ENCODE measurements at regions not wholly inside any gene's neighbourhood (a gene's known extent, or its start where the extent isn't known, plus 50 kb on each side); places are given as distances from the start of the nearest gene placed in this dataset.

DNA sequence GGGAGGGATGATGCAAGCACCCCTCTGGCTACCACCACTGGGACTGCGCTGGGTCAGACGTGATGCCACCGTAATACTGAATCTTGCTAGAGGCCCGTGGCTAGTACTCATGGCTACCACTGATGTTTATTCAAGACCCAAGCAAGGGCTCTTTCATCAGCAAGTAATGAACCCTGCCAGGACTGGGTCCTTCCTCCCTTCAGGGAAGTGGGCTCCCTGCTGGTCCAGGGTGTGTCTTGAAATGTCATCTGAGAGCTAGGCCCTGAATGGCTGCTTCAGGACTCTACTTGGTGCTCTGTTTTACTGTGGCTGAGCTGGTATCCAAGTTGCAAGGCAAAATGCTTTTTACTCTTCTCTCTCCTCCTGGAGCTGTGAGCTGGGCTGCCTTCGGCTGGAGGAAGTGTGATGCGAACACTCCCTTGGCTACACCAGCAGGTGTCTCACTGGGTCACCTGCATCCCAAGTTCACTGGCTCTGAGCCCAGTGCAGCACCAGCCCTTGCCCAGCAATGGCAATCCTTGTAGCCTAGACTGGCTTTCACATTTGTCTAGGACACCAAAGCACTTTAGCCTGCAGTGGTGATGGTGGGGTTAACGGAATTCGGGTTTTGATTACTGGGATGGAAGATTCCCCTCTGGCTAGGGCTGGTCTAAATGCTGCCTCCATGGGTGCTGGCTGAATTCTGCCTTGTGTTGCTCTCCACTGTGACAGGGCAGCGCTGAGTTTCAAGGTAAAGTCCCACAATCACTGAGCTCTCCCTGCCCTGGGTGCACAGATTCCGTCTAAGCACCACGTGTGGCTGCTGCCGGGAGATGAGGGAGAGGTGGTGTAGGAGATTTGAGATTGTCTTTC, 98.6 kb downstream of the USP22 start:
- TF ChIP-seq CTCF (IDR thresholded peaks at IDR 0.05) (peak in 1 of 4 experiments; percentile 10), POLR2A (IDR thresholded peaks at IDR 0.05) (no peak)
